ENCODE measurements at regions not wholly inside any gene's neighbourhood (a gene's known extent, or its start where the extent isn't known, plus 50 kb on each side); places are given as distances from the start of the nearest gene placed in this dataset.

GRCh38 chr4:144223149-144223548, 82.6 kb upstream of the GYPA start (continued):
- TF ChIP-seq MITF (IDR thresholded peaks at IDR 0.05) = no peak

DNA sequence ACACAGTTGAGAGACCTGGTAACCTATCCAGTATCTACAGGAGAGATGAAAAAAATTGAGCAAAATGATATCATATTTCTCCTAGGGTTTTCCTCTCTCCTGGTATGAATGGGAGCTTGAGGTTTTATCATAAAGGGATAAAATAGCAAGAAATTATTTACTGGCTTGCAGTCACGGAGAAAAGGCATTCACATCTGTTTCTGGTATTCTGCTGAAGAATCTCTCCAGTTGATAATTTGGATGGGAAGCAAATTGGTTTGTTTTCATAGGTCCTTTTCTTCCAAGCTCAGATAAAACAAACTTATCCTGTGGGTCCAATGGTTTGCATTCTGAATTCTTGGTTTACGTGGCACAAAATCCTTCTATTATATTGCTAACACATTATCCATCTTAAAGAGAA, 83.1 kb upstream of the GYPA start:
- H3K27me3 ChIP-seq (ENCODE audit: control insufficient read depth in 2 of 2, insufficient read depth in 2 of 2, low read length in 2 of 2) = no peaks in the 10 kb centered on the region
- TF ChIP-seq CBX2 (IDR thresholded peaks at IDR 0.05; ENCODE audit: insufficient read depth, low read length, poor library complexity, severe bottlenecking) = no peak
- TF ChIP-seq KAT8 (IDR thresholded peaks at IDR 0.05; ENCODE audit: low read depth) = no peak
- TF ChIP-seq SUPT5H (IDR thresholded peaks at IDR 0.05) = no peak
- ChIA-PET POLR2A (no interaction called here), CTCF (ENCODE audit: low intra/inter-chr PET ratio) (no interaction called here)
- H3K9me1 ChIP-seq (ENCODE audit: control insufficient read depth, insufficient read depth, low read length) = no peaks in the 10 kb centered on the region
- no peak for DNase-seq (ENCODE audit: extremely low read depth in 1 of 4, low spot score in 3 of 4)
- ATAC-seq = no peak
- in situ Hi-C loops (cut with MboI) (no loop called here), intact Hi-C loops (cut with micrococcal nuclease) (no loop called here)
- H4K20me1 ChIP-seq (replicated peaks; ENCODE audit: control insufficient read depth, insufficient read depth, low read length) = no peaks in the 10 kb centered on the region
- H3K79me2 ChIP-seq (ENCODE audit: control insufficient read depth, insufficient read depth, low read length) = no peaks in the 10 kb centered on the region
- FAIRE-seq = no peak
- H3K9ac ChIP-seq (ENCODE audit: insufficient read depth in 1 of 2, low read depth in 2 of 2, low read length in 2 of 2) = no peak overlapping the region
- no peak overlapping the region for H3K27ac ChIP-seq (ENCODE audit: extremely low read depth, low read depth, low read length)
- WGBS (ENCODE audit: insufficient coverage, low coverage, missing lambda C conversion rate) = 2% methylated on average over 2 of the region's 2 CpGs
- H3K36me3 ChIP-seq (ENCODE audit: control insufficient read depth, insufficient read depth, low read length) = no peaks in the 10 kb centered on the region
- H2AFZ ChIP-seq (ENCODE audit: low read depth, low read length) = no peak overlapping the region
- BruUV-seq (replicated peaks) = no TSS peak
- no peak overlapping the region for H3K4me2 ChIP-seq (ENCODE audit: insufficient read depth, low read length)
- H3K4me1 ChIP-seq (replicated peaks in 1 of 2; ENCODE audit: control insufficient read depth in 2 of 2, insufficient read depth in 2 of 2, low read length in 2 of 2) = no peaks in the 10 kb centered on the region
- H3K9me3 ChIP-seq (replicated peaks; ENCODE audit: control insufficient read depth, insufficient read depth, low read depth, low read length) = no peaks in the 10 kb centered on the region
- H3K4me3 ChIP-seq = no peak overlapping the region

- Histone ChIP-seq H3K27me3 (ENCODE audit: control insufficient read depth in 2 of 2, insufficient read depth in 2 of 2, low read length in 2 of 2) (no peaks in the 10 kb centered on the region), H3K79me2 (ENCODE audit: control insufficient read depth, insufficient read depth, low read length) (no peaks in the 10 kb centered on the region), H2AFZ (ENCODE audit: low read depth, low read length) (no peak overlapping the region), H3K27ac (ENCODE audit: extremely low read depth, low read depth, low read length) (no peak overlapping the region), H3K9me3 (replicated peaks; ENCODE audit: control insufficient read depth, insufficient read depth, low read depth, low read length) (no peaks in the 10 kb centered on the region), H3K4me2 (ENCODE audit: insufficient read depth, low read length) (no peak overlapping the region), H3K9ac (ENCODE audit: insufficient read depth in 1 of 2, low read depth in 2 of 2, low read length in 2 of 2) (no peak overlapping the region), H3K9me1 (ENCODE audit: control insufficient read depth, insufficient read depth, low read length) (no peaks in the 10 kb centered on the region), H3K36me3 (ENCODE audit: control insufficient read depth, insufficient read depth, low read length) (no peaks in the 10 kb centered on the region), H3K4me1 (replicated peaks in 1 of 2; ENCODE audit: control insufficient read depth in 2 of 2, insufficient read depth in 2 of 2, low read length in 2 of 2) (no peaks in the 10 kb centered on the region), H3K4me3 (no peak overlapping the region), H4K20me1 (replicated peaks; ENCODE audit: control insufficient read depth, insufficient read depth, low read length) (no peaks in the 10 kb centered on the region)
- ATAC-seq (no peak), DNase-seq (ENCODE audit: extremely low read depth in 1 of 4, low spot score in 3 of 4) (no peak), FAIRE-seq (no peak)
- in situ Hi-C loops (cut with MboI) (no loop called here), intact Hi-C loops (cut with micrococcal nuclease) (no loop called here)
- no TSS peak for BruUV-seq (replicated peaks)
- ChIA-PET CTCF (ENCODE audit: low intra/inter-chr PET ratio) (no interaction called here), POLR2A (no interaction called here)
- no peak for TF ChIP-seq HDAC2 (IDR thresholded peaks at IDR 0.05)
- peak; percentile 75; the same call in 1 of the 2 replicates for TF ChIP-seq TRIM28 (IDR thresholded peaks at IDR 0.05)
- 7% methylated on average over 1 of the region's 1 CpG for WGBS (ENCODE audit: insufficient coverage, low coverage, missing lambda C conversion rate)
Observed at GRCh38 chr4:144259285-144259684, 118.8 kb upstream of the GYPA start.
